ENCODE measurements at regions not wholly inside any gene's neighbourhood (a gene's known extent, or its start where the extent isn't known, plus 50 kb on each side); places are given as distances from the start of the nearest gene placed in this dataset.

- no peak overlapping the region for H3K4me3 ChIP-seq (ENCODE audit: low read depth, low read length)
- no peak for TF ChIP-seq CTCF (IDR thresholded peaks at IDR 0.05; ENCODE audit: borderline replicate concordance, insufficient read depth, low read depth, low read length)
Observed at GRCh38 chr3:24843955-24844354, 349.3 kb upstream of the THRB start.

GRCh38 chr3:24845524-24846155 lies 351.0 kb upstream of the THRB start:
- no peak for TF ChIP-seq CTCF (IDR thresholded peaks at IDR 0.05; ENCODE audit: borderline replicate concordance, insufficient read depth, low read depth, low read length)
- no peak overlapping the region for H3K4me3 ChIP-seq (ENCODE audit: low read depth, low read length)

GRCh38 chr3:24846286-24846860 lies 351.7 kb upstream of the THRB start:
- TF ChIP-seq CTCF (IDR thresholded peaks at IDR 0.05; ENCODE audit: borderline replicate concordance, insufficient read depth, low read depth, low read length), result no peak

GRCh38 chr3:24850245-24850644 lies 355.6 kb upstream of the THRB start:
- no peak for TF ChIP-seq CTCF (IDR thresholded peaks at IDR 0.05; ENCODE audit: borderline replicate concordance, insufficient read depth, low read depth, low read length)
- H3K4me3 ChIP-seq (ENCODE audit: low read depth, low read length), result no peak overlapping the region

More at GRCh38 chr3:24846286-24846860, 351.7 kb upstream of the THRB start:
- no peak overlapping the region for H3K4me3 ChIP-seq (ENCODE audit: low read depth, low read length)

- no peak for TF ChIP-seq CTCF (IDR thresholded peaks at IDR 0.05; ENCODE audit: borderline replicate concordance, insufficient read depth, low read depth, low read length)
- H3K4me3 ChIP-seq (ENCODE audit: low read depth, low read length), result no peak overlapping the region
Observed at GRCh38 chr3:24853685-24854490, 359.2 kb upstream of the THRB start.

- H3K4me3 ChIP-seq (ENCODE audit: low read depth, low read length), result no peak overlapping the region
- no peak for TF ChIP-seq CTCF (IDR thresholded peaks at IDR 0.05; ENCODE audit: borderline replicate concordance, insufficient read depth, low read depth, low read length)
Observed at GRCh38 chr3:24854748-24855147, 360.1 kb upstream of the THRB start.
